Nephron (organoid): ENCODE measurements at regions not wholly inside any gene's neighbourhood (a gene's known extent, or its start where the extent isn't known, plus 50 kb on each side); places are given as distances from the start of the nearest gene placed in this dataset.
A peak's percentile ranks its signal among the peaks of the same experiment; 100 is the strongest.

Experiments used
- H3K27ac Mint-ChIP-seq, 3 experiments: 2 replicates each; pipeline ENCODE4 v1.8.0; 2020; ENCODE audit warnings: mixed read lengths in 3 of 3, mild to moderate bottlenecking in 2 of 3, moderate library complexity in 1 of 3
- H3K27me3 Mint-ChIP-seq: 2 replicates; pipeline ENCODE4 v1.8.0; 2021; ENCODE audit warnings: low read depth, mild to moderate bottlenecking, moderate library complexity, mixed read lengths
- H3K36me3 Mint-ChIP-seq: 2 replicates; pipeline ENCODE4 v1.8.0; 2020; ENCODE audit warnings: low read depth, mixed read lengths
- H3K4me1 Mint-ChIP-seq: 2 replicates; pipeline ENCODE4 v1.8.0; 2020; ENCODE audit warnings: mixed read lengths
- H3K4me3 Mint-ChIP-seq, 3 experiments: 2 replicates each; pipeline ENCODE4 v1.8.0; 2020; ENCODE audit warnings: mild to moderate bottlenecking in 3 of 3, mixed read lengths in 3 of 3, moderate library complexity in 2 of 3
- H3K9me3 Mint-ChIP-seq: 2 replicates; pipeline ENCODE4 v1.8.0; 2020; ENCODE audit warnings: mixed read lengths
- CTCF ChIP-seq, 3 experiments: fragments of 200-600 bp; sonication (generic); IDR thresholded peaks; one replicate each; pipeline ENCODE4 v1.5.0; 2021; ENCODE audit warnings: antibody characterized with exemption in 3 of 3; ENCODE audit not compliant: unreplicated experiment in 3 of 3

GRCh38 chr18:43601432-43601831 lies 324.1 kb upstream of the SYT4 start:
- Mint-ChIP-seq H3K9me3 (peaks cover 24% of the 10 kb centered on the region), H3K4me1 (no peaks in the 10 kb centered on the region), H3K27ac (no peak overlapping the region), H3K27me3 (no peaks in the 10 kb centered on the region), H3K36me3 (no peaks in the 10 kb centered on the region), H3K4me3 (no peak overlapping the region)
- no peak for TF ChIP-seq CTCF (IDR thresholded peaks at IDR 0.05; ENCODE audit: unreplicated experiment in 3 of 3)

GRCh38 chr18:43605224-43605623 lies 327.9 kb upstream of the SYT4 start:
- H3K27ac Mint-ChIP-seq: no peak overlapping the region
- H3K9me3 Mint-ChIP-seq: peaks cover 31% of the 10 kb centered on the region
- H3K36me3 Mint-ChIP-seq: no peaks in the 10 kb centered on the region
- no peak for TF ChIP-seq CTCF (IDR thresholded peaks at IDR 0.05; ENCODE audit: unreplicated experiment in 3 of 3)
- no peaks in the 10 kb centered on the region for H3K4me1 Mint-ChIP-seq
- H3K4me3 Mint-ChIP-seq: no peak overlapping the region
- no peaks in the 10 kb centered on the region for H3K27me3 Mint-ChIP-seq

- no peaks in the 10 kb centered on the region for H3K36me3 Mint-ChIP-seq
- no peak overlapping the region for H3K4me3 Mint-ChIP-seq
- H3K27ac Mint-ChIP-seq: no peak overlapping the region
- H3K4me1 Mint-ChIP-seq: no peaks in the 10 kb centered on the region
- no peak for TF ChIP-seq CTCF (IDR thresholded peaks at IDR 0.05; ENCODE audit: unreplicated experiment in 3 of 3)
- H3K27me3 Mint-ChIP-seq: no peaks in the 10 kb centered on the region
- peaks cover 31% of the 10 kb centered on the region for H3K9me3 Mint-ChIP-seq
Observed at GRCh38 chr18:43606795-43607194, 329.5 kb upstream of the SYT4 start.

- H3K27ac Mint-ChIP-seq: no peak overlapping the region
Observed at GRCh38 chr18:43620936-43621335, 343.6 kb upstream of the SYT4 start.

GRCh38 chr18:43622024-43622423 lies 344.7 kb upstream of the SYT4 start:
- H3K4me3 Mint-ChIP-seq: no peak overlapping the region
- H3K27me3 Mint-ChIP-seq: no peaks in the 10 kb centered on the region
- H3K27ac Mint-ChIP-seq: peak overlapping the region in 1 of 3 experiments; percentile 10
- TF ChIP-seq CTCF (IDR thresholded peaks at IDR 0.05; ENCODE audit: unreplicated experiment in 3 of 3): no peak
- H3K9me3 Mint-ChIP-seq: no peaks in the 10 kb centered on the region
- peaks cover 20% of the 10 kb centered on the region for H3K4me1 Mint-ChIP-seq
- H3K36me3 Mint-ChIP-seq: no peaks in the 10 kb centered on the region

More at GRCh38 chr18:43620936-43621335, 343.6 kb upstream of the SYT4 start:
- Mint-ChIP-seq H3K27me3 (no peaks in the 10 kb centered on the region), H3K4me1 (peaks cover 20% of the 10 kb centered on the region), H3K4me3 (no peak overlapping the region), H3K9me3 (no peaks in the 10 kb centered on the region), H3K36me3 (no peaks in the 10 kb centered on the region)
- TF ChIP-seq CTCF (IDR thresholded peaks at IDR 0.05; ENCODE audit: unreplicated experiment in 3 of 3): peak; percentile 64 to 68 (median 65)

GRCh38 chr18:43625582-43625981 lies 348.3 kb upstream of the SYT4 start:
- TF ChIP-seq CTCF (IDR thresholded peaks at IDR 0.05; ENCODE audit: unreplicated experiment in 3 of 3): no peak
- H3K9me3 Mint-ChIP-seq: no peaks in the 10 kb centered on the region
- peak overlapping the region; percentile 31 to 52 (median 50) for H3K27ac Mint-ChIP-seq
- H3K4me1 Mint-ChIP-seq: peaks cover 20% of the 10 kb centered on the region
- no peaks in the 10 kb centered on the region for H3K36me3 Mint-ChIP-seq
- H3K4me3 Mint-ChIP-seq: no peak overlapping the region
- H3K27me3 Mint-ChIP-seq: no peaks in the 10 kb centered on the region
